Islet precursor cell (in vitro differentiated cells): ENCODE measurements at regions not wholly inside any gene's neighbourhood (a gene's known extent, or its start where the extent isn't known, plus 50 kb on each side); places are given as distances from the start of the nearest gene placed in this dataset.
A peak's percentile ranks its signal among the peaks of the same experiment; 100 is the strongest.
"Not testable (repeated sequence)": the region's sequence is repeated elsewhere in the genome, so short reads cannot be mapped to it uniquely, and the experiment has no call there.

ENCODE experiments used
- DNase-seq: peaks from one replicate; pipeline ENCODE4 v3.0.0-alpha.2; 2018

- DNase-seq: peak; percentile 22
Measured at GRCh38 chr16:26510924-26511323, 555.8 kb upstream of the C16orf82 start.

DNA sequence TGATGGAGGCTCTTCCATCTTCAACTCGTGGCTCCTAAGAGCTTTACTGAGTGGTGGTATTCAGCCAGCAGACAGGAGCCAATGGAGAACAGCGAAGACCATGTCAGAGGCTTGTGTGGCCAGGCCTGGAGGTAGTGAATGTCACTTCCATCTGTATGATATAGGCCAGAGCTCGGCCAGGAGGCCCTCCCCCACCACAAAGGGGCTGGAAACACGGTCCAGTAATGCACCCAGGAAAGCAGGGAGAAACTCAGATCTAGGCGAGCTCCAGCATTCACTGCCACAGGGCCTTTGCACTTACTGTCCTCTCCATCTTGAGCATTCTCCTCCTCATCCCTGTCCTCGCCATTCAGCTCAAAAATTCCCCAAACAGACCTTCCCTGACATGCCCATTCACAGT, 555.3 kb upstream of the C16orf82 start:
- DNase-seq: peak; percentile 51

GRCh38 chr16:26521626-26522025, 545.1 kb upstream of the C16orf82 start:
- no peak for DNase-seq

DNA sequence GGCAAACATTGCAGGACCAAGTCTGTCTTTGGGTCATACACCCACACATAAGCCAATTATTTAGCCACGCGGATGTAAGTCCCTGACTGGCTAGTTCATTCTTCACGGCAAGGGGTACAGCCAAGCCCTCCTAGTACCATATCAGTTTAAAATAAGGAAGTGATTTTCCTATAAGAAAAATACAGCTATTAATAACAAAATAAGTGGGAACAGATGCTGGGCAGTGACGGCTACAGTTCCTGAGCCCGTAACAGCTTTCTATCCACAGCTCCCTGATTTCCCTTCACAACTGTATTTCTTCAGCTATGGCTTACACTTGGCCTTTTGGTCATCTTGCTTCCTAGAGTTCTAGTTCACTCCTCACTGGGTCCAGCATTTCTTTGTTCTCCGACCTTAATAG, 542.4 kb upstream of the C16orf82 start:
- no peak for DNase-seq

DNA sequence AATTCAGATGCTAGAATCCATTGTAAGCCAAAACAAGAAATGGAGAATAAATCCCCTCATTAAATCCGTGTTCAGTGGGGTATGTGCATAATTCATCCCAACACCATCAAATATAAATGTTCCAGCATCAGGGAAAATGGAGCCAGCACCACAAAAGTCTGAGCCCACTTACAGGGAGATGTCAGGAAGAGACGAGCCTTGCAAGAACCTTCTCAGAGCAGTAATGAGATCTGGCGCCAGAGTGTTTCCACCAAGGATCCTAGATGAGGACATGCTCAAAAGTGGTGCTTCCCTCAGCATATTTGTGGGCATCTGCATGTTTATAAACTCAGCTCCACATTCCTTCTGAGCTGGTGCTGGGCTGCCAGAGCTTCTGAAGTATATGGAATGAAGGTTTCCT, 541.9 kb upstream of the C16orf82 start:
- DNase-seq: no peak

GRCh38 chr16:26525856-26526255, 540.9 kb upstream of the C16orf82 start:
- DNase-seq: no peak

GRCh38 chr16:26526633-26527032, 540.1 kb upstream of the C16orf82 start:
- DNase-seq: no peak

DNA sequence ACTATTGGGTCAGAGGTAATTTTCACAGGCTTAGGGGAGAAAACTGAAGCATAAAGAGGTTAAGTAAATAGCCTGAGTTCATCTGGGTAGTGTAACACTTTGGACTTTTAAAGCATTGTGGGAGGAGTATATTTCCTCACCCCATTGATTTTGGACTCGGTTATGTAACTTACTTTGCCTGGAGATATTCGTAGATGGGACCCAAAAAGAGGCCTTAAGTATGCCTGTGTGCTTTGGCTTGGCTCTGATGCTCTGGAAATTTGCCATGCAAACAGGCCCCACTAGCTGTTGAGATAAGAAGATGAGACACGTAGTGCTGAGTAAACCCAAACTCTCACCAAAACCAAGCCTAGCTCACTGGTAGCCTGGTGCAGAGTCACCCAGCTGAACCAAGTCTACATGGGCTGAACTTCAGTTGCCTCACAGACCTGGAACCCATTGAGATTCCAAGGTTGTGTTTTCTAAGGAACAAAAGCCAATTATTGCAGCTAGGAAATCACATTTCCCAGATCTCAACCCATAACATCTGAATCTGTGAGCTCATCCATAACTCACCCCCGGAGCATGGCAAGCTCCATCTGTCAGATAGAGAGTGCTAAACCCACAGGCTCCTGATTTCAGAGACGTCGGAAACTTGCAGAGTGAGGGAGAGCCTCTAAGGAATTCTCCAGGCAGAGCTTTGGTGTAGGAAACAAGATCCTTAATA, 536.0 kb upstream of the C16orf82 start:
- no peak for DNase-seq

DNA sequence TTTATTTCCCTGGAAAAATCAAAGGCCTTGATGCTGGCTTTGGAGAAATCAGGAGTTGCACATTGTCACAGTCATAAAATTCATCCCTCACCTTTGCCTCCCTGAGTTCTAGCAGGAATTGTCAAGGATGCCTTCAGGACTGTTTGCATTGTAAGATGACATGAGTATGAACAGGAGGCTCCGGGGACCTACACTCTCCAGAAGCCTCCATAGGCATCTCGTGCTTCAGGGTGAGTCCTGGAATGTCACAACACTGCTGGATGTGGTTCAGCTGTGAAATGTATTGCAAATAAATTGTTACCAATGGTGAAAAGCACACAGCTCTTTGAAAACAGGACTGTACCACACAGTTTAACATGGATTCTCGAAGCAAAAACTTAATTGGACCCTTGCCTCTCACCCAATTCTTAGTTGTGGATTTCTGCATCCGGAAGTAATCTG, 535.4 kb upstream of the C16orf82 start:
- no peak for DNase-seq

- no peak for DNase-seq
Measured at GRCh38 chr16:26532456-26532855, 534.3 kb upstream of the C16orf82 start.

GRCh38 chr16:26542198-26542597, 524.5 kb upstream of the C16orf82 start:
- DNase-seq: no peak

- DNase-seq: no peak
Measured at GRCh38 chr16:26546573-26546972, 520.2 kb upstream of the C16orf82 start.

- DNase-seq: no peak
Measured at GRCh38 chr16:26547681-26548080, 519.0 kb upstream of the C16orf82 start.

GRCh38 chr16:26550111-26550610, 516.6 kb upstream of the C16orf82 start:
- no peak for DNase-seq

DNA sequence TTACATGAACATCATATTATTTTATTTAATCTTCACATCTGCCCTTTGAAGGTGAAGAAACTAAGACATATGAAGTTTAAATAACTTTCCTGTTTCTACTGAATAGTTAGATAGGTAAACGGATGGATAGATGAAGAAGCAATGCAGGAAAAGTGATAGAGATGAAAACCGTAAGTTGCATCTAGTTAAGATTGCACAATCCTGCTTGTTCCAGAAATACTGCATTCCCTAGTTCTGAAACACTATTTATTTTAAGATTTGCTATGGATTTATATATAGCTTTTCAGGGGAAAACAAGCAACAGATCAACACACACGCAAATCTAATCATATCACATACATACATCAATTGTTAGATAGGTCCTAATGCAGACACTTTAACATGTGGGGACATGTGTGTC, 512.7 kb upstream of the C16orf82 start:
- DNase-seq: no peak

DNA sequence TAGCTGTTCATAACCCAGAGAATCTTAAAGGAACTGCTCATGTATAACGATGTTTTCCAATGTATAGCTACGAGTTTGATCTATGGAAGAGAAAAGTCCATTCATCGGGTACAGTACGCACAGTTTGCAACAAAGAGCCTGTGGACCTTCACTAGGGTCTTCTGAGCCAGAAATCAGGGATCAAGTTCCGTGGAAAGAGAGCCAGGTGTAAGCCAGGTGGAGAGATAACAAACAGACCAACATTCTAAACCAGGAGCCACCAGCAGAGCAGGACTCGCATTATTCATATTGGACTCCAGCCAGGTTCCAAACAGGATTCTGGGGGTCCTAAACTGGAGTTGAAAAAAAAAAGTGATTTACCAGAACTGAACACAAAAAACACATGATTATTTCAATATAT, 505.4 kb upstream of the C16orf82 start:
- no peak for DNase-seq

GRCh38 chr16:26563018-26563417, 503.7 kb upstream of the C16orf82 start:
- no peak for DNase-seq

DNA sequence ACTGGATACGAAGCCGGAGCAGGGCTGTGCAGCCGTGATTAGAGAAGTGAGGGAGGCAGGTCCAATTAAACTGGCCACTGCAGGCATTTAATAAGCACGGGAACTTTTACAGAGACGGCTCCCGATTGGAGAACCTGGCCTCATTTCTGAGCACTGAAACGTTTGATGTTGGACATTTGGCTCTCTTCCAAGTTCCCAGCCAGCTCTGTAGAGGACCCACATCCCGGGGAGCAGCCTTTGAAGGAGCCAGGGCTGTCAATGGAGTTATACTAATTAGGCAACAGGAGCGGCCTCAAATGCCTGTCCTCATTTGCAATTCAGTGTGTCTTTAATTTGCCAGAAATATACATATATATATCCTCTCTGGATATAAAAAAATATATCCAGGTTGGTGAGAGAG, 499.4 kb upstream of the C16orf82 start:
- no peak for DNase-seq

DNA sequence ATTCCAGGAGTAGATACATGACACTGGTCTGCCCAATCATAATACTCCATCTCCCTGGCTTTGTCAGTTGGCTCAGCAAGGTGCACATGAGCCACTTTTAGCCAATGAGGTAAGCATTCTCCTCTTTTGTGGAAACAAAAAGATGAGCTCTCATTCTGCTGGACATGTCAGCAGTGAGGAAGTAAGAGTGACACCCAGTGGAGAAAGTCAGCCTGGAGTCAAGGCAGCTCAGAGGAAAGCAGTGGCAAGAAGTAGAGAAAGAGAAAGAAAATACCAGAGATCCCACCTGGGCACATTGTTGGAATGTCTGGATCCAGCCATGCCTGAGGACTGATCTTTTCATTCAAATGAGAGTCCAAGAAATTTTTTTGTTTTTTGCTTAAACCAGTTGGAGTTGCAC, 496.9 kb upstream of the C16orf82 start:
- peak; percentile 77 for DNase-seq

GRCh38 chr16:26578748-26579147, 488.0 kb upstream of the C16orf82 start:
- DNase-seq: no peak

DNA sequence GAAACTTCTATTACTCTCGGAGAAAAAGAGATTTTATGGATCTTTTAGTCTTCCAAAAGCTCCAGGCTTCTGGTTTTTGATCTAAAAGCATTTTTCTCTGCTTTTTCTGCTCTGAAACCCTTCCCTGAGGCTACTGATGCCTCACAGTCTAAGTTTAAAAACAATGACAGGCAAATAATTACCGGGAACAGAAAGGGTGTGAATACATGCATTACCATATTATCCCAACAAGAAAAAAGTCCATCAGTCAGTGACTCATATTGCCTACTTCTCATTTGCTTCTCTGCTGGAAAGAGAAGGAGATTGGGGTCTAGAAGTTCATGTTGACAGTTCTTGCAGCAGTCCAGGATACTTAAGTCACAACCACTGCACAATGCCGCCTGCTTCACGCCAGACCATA, 482.9 kb upstream of the C16orf82 start:
- DNase-seq: no peak

- DNase-seq: no peak
Measured at GRCh38 chr16:26593700-26594099, 473.0 kb upstream of the C16orf82 start.

- DNase-seq: no peak
Measured at GRCh38 chr16:26594666-26595065, 472.1 kb upstream of the C16orf82 start.

- no peak for DNase-seq
Measured at GRCh38 chr16:26595199-26595598, 471.5 kb upstream of the C16orf82 start.

GRCh38 chr16:26596033-26596432, 470.7 kb upstream of the C16orf82 start:
- not testable (repeated sequence) for DNase-seq
